ENCODE measurements at regions not wholly inside any gene's neighbourhood (a gene's known extent, or its start where the extent isn't known, plus 50 kb on each side); places are given as distances from the start of the nearest gene placed in this dataset.

- H3K27ac Mint-ChIP-seq: no peak overlapping the region
- intact Hi-C loops (cut with micrococcal nuclease): no loop called here
- no peaks in the 10 kb centered on the region for H3K36me3 Mint-ChIP-seq
These were observed 98.5 kb upstream of the ST8SIA3 start for GRCh38 chr18:57253903-57254302.

GRCh38 chr18:57258131-57258777 is 94.1 kb upstream of the ST8SIA3 start:
- CTCF ChIA-PET: no interaction called here
- DNase-seq: no peak
- H3K4me1 Mint-ChIP-seq (ENCODE audit: low read depth): no peaks in the 10 kb centered on the region
- H3K36me3 Mint-ChIP-seq: no peaks in the 10 kb centered on the region
- H3K27me3 Mint-ChIP-seq: peaks cover 3% of the 10 kb centered on the region
- H3K27ac Mint-ChIP-seq: no peak overlapping the region
- H3K4me3 Mint-ChIP-seq: no peak overlapping the region
- intact Hi-C loops (cut with micrococcal nuclease): no loop called here
- POLR2A ChIA-PET: no interaction called here
- H3K9me3 Mint-ChIP-seq: no peaks in the 10 kb centered on the region

More at GRCh38 chr18:57253903-57254302, 98.5 kb upstream of the ST8SIA3 start:
- POLR2A ChIA-PET: no interaction called here
- CTCF ChIA-PET: no interaction called here
- Mint-ChIP-seq H3K4me1 (ENCODE audit: low read depth) (no peaks in the 10 kb centered on the region), H3K4me3 (no peak overlapping the region), H3K27me3 (no peaks in the 10 kb centered on the region), H3K9me3 (no peaks in the 10 kb centered on the region)
- no peak for DNase-seq

GRCh38 chr18:57267368-57267925 is 84.9 kb upstream of the ST8SIA3 start:
- H3K27ac Mint-ChIP-seq: no peak overlapping the region
- CTCF ChIA-PET: no interaction called here
- H3K9me3 Mint-ChIP-seq: no peaks in the 10 kb centered on the region
- intact Hi-C loops (cut with micrococcal nuclease): no loop called here
- DNase-seq: no peak
- POLR2A ChIA-PET: no interaction called here
- H3K4me1 Mint-ChIP-seq (ENCODE audit: low read depth): no peaks in the 10 kb centered on the region
- no peak overlapping the region for H3K4me3 Mint-ChIP-seq
- peaks cover 1% of the 10 kb centered on the region for H3K27me3 Mint-ChIP-seq
- H3K36me3 Mint-ChIP-seq: no peaks in the 10 kb centered on the region

- peaks cover 1% of the 10 kb centered on the region for H3K27me3 Mint-ChIP-seq
- no peak overlapping the region for H3K4me3 Mint-ChIP-seq
- no peaks in the 10 kb centered on the region for H3K4me1 Mint-ChIP-seq (ENCODE audit: low read depth)
- no peak overlapping the region for H3K27ac Mint-ChIP-seq
- DNase-seq: no peak
- intact Hi-C loops (cut with micrococcal nuclease): no loop called here
- POLR2A ChIA-PET: no interaction called here
- H3K9me3 Mint-ChIP-seq: no peaks in the 10 kb centered on the region
- CTCF ChIA-PET: no interaction called here
- no peaks in the 10 kb centered on the region for H3K36me3 Mint-ChIP-seq
These were observed 82.6 kb upstream of the ST8SIA3 start for GRCh38 chr18:57269756-57270155.

GRCh38 chr18:57270156-57270555 is 82.2 kb upstream of the ST8SIA3 start:
- DNase-seq: no peak
- no peak overlapping the region for H3K27ac Mint-ChIP-seq
- H3K4me1 Mint-ChIP-seq (ENCODE audit: low read depth): no peaks in the 10 kb centered on the region
- intact Hi-C loops (cut with micrococcal nuclease): no loop called here
- no peaks in the 10 kb centered on the region for H3K36me3 Mint-ChIP-seq
- POLR2A ChIA-PET: no interaction called here
- no peaks in the 10 kb centered on the region for H3K9me3 Mint-ChIP-seq
- H3K27me3 Mint-ChIP-seq: peaks cover 1% of the 10 kb centered on the region
- CTCF ChIA-PET: no interaction called here
- H3K4me3 Mint-ChIP-seq: no peak overlapping the region

GRCh38 chr18:57273194-57273593 is 79.2 kb upstream of the ST8SIA3 start:
- H3K4me1 Mint-ChIP-seq (ENCODE audit: low read depth): no peaks in the 10 kb centered on the region
- intact Hi-C loops (cut with micrococcal nuclease): no loop called here
- POLR2A ChIA-PET: no interaction called here
- no peaks in the 10 kb centered on the region for H3K9me3 Mint-ChIP-seq
- peaks cover 2% of the 10 kb centered on the region for H3K27me3 Mint-ChIP-seq
- H3K27ac Mint-ChIP-seq: no peak overlapping the region
- H3K4me3 Mint-ChIP-seq: no peak overlapping the region
- CTCF ChIA-PET: no interaction called here
- no peak for DNase-seq
- no peaks in the 10 kb centered on the region for H3K36me3 Mint-ChIP-seq

- H3K4me3 Mint-ChIP-seq: no peak overlapping the region
- no peaks in the 10 kb centered on the region for H3K36me3 Mint-ChIP-seq
- peaks cover 6% of the 10 kb centered on the region for H3K27me3 Mint-ChIP-seq
- H3K9me3 Mint-ChIP-seq: no peaks in the 10 kb centered on the region
- ChIA-PET POLR2A (no interaction called here), CTCF (no interaction called here)
- no peaks in the 10 kb centered on the region for H3K4me1 Mint-ChIP-seq (ENCODE audit: low read depth)
- no peak overlapping the region for H3K27ac Mint-ChIP-seq
- intact Hi-C loops (cut with micrococcal nuclease): no loop called here
- no peak for DNase-seq
These were observed 77.2 kb upstream of the ST8SIA3 start for GRCh38 chr18:57275111-57275510.

GRCh38 chr18:57276829-57277228 is 75.5 kb upstream of the ST8SIA3 start:
- H3K27me3 Mint-ChIP-seq: peaks cover 6% of the 10 kb centered on the region
- CTCF ChIA-PET: no interaction called here

GRCh38 chr18:57278933-57279332 is 73.4 kb upstream of the ST8SIA3 start:
- no peak for DNase-seq
- ChIA-PET POLR2A (interaction anchor here (1.0 kb wide), 1 partner anchor 13 kb away, joined by 3 read pairs; no protein-coding TSS in a partner anchor), CTCF (no interaction called here)
- Mint-ChIP-seq H3K4me1 (ENCODE audit: low read depth) (no peaks in the 10 kb centered on the region), H3K4me3 (no peak overlapping the region), H3K27me3 (peaks cover 4% of the 10 kb centered on the region), H3K27ac (no peak overlapping the region), H3K9me3 (peaks cover 4% of the 10 kb centered on the region), H3K36me3 (no peaks in the 10 kb centered on the region)
- intact Hi-C loops (cut with micrococcal nuclease): no loop called here

More at GRCh38 chr18:57276829-57277228, 75.5 kb upstream of the ST8SIA3 start:
- POLR2A ChIA-PET: no interaction called here
- no peaks in the 10 kb centered on the region for H3K36me3 Mint-ChIP-seq
- DNase-seq: no peak
- no peaks in the 10 kb centered on the region for H3K4me1 Mint-ChIP-seq (ENCODE audit: low read depth)
- H3K4me3 Mint-ChIP-seq: no peak overlapping the region
- H3K27ac Mint-ChIP-seq: no peak overlapping the region
- no peaks in the 10 kb centered on the region for H3K9me3 Mint-ChIP-seq
- intact Hi-C loops (cut with micrococcal nuclease): no loop called here

- no peaks in the 10 kb centered on the region for H3K36me3 Mint-ChIP-seq
- peaks cover 4% of the 10 kb centered on the region for H3K27me3 Mint-ChIP-seq
- CTCF ChIA-PET: no interaction called here
- no peak for DNase-seq
- intact Hi-C loops (cut with micrococcal nuclease): no loop called here
- peaks cover 5% of the 10 kb centered on the region for H3K9me3 Mint-ChIP-seq
- no peaks in the 10 kb centered on the region for H3K4me1 Mint-ChIP-seq (ENCODE audit: low read depth)
- H3K27ac Mint-ChIP-seq: no peak overlapping the region
- no peak overlapping the region for H3K4me3 Mint-ChIP-seq
- POLR2A ChIA-PET: no interaction called here
These were observed 70.8 kb upstream of the ST8SIA3 start for GRCh38 chr18:57281519-57281918.

- intact Hi-C loops (cut with micrococcal nuclease): no loop called here
- no peaks in the 10 kb centered on the region for H3K36me3 Mint-ChIP-seq
- peaks cover 9% of the 10 kb centered on the region for H3K9me3 Mint-ChIP-seq
- DNase-seq: no peak
- H3K27me3 Mint-ChIP-seq: no peaks in the 10 kb centered on the region
- ChIA-PET CTCF (no interaction called here), POLR2A (no interaction called here)
- H3K4me3 Mint-ChIP-seq: no peak overlapping the region
- no peaks in the 10 kb centered on the region for H3K4me1 Mint-ChIP-seq (ENCODE audit: low read depth)
- no peak overlapping the region for H3K27ac Mint-ChIP-seq
These were observed 65.4 kb upstream of the ST8SIA3 start for GRCh38 chr18:57286949-57287348.

GRCh38 chr18:57287766-57288165 is 64.6 kb upstream of the ST8SIA3 start:
- Mint-ChIP-seq H3K36me3 (no peaks in the 10 kb centered on the region), H3K9me3 (peaks cover 9% of the 10 kb centered on the region), H3K27ac (no peak overlapping the region), H3K4me3 (no peak overlapping the region), H3K27me3 (no peaks in the 10 kb centered on the region), H3K4me1 (ENCODE audit: low read depth) (no peaks in the 10 kb centered on the region)
- intact Hi-C loops (cut with micrococcal nuclease): no loop called here
- POLR2A ChIA-PET: no interaction called here
- DNase-seq: no peak
- CTCF ChIA-PET: no interaction called here

- Mint-ChIP-seq H3K9me3 (peaks cover under 1% of the 10 kb centered on the region), H3K27me3 (no peaks in the 10 kb centered on the region), H3K4me3 (no peak overlapping the region), H3K27ac (no peak overlapping the region), H3K4me1 (ENCODE audit: low read depth) (no peaks in the 10 kb centered on the region), H3K36me3 (no peaks in the 10 kb centered on the region)
- DNase-seq: no peak
- intact Hi-C loops (cut with micrococcal nuclease): no loop called here
- ChIA-PET CTCF (no interaction called here), POLR2A (no interaction called here)
These were observed 57.8 kb upstream of the ST8SIA3 start for GRCh38 chr18:57294547-57294946.
